ENCODE measurements at regions not wholly inside any gene's neighbourhood (a gene's known extent, or its start where the extent isn't known, plus 50 kb on each side); places are given as distances from the start of the nearest gene placed in this dataset.

GRCh38 chr16:85480727-85481101 lies 132.4 kb upstream of the GSE1 start:
- TF ChIP-seq CTCF (IDR thresholded peaks at IDR 0.05), result no peak
- TF ChIP-seq POLR2A (IDR thresholded peaks at IDR 0.05), result no peak

All from body of pancreas (tissue), 4 donors.